KOPT-K1 (cell line): ENCODE measurements at regions not wholly inside any gene's neighbourhood (a gene's known extent, or its start where the extent isn't known, plus 50 kb on each side); places are given as distances from the start of the nearest gene placed in this dataset.

Source experiments
- H3K27ac ChIP-seq: fragments of 200-600 bp; sonication (generic); 2 replicates; pipeline ENCODE4 v1.5.1; 2016; ENCODE audit warnings: antibody characterized with exemption, mild to moderate bottlenecking, low read depth, low read length; ENCODE audit not compliant: poor library complexity, severe bottlenecking
- H3K36me3 ChIP-seq: fragments of 200-600 bp; sonication (generic); 2 replicates; pipeline ENCODE4 v1.5.1; 2017; ENCODE audit warnings: antibody characterized with exemption, mild to moderate bottlenecking, low read length, moderate library complexity; ENCODE audit not compliant: insufficient read depth
- H3K9me3 ChIP-seq: fragments of 200-600 bp; sonication (generic); 2 replicates; pipeline ENCODE4 v1.5.1; 2017; ENCODE audit warnings: antibody characterized with exemption, low read length, mild to moderate bottlenecking; ENCODE audit not compliant: insufficient read depth, poor library complexity, severe bottlenecking

- H3K36me3 ChIP-seq = no peaks in the 10 kb centered on the region
- no peaks in the 10 kb centered on the region for H3K9me3 ChIP-seq
- no peak overlapping the region for H3K27ac ChIP-seq
Observed at GRCh38 chr3:25137606-25138005, 290.5 kb upstream of the RARB start.

- no peaks in the 10 kb centered on the region for H3K36me3 ChIP-seq
- H3K27ac ChIP-seq = no peak overlapping the region
- H3K9me3 ChIP-seq = no peaks in the 10 kb centered on the region
Observed at GRCh38 chr3:25139267-25139666, 288.8 kb upstream of the RARB start.

GRCh38 chr3:25142609-25143355 is 285.3 kb upstream of the RARB start:
- no peak overlapping the region for H3K27ac ChIP-seq
- no peaks in the 10 kb centered on the region for H3K9me3 ChIP-seq
- no peaks in the 10 kb centered on the region for H3K36me3 ChIP-seq

GRCh38 chr3:25143356-25144025 is 284.6 kb upstream of the RARB start:
- Histone ChIP-seq H3K36me3 (no peaks in the 10 kb centered on the region), H3K27ac (no peak overlapping the region)

DNA sequence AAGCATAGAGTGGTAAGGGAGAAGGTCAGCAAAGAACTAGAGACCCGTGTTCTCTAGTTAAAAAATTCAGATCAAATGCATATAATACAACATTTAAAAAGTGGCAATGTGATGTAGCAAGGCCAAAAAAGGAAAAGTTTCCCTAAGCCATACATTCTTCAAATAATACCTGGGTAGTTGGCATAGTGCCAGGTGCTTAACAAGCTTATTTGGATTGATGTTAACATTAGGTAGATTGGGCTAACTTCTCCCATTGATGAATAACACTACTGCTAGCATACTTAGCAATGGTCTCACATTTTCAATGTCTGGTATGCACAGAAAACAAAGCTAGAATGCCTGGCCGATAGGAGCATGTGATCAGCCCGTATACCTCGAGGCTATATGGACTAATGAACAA is 283.6 kb upstream of the RARB start:
- H3K27ac ChIP-seq = no peak overlapping the region
- no peaks in the 10 kb centered on the region for H3K9me3 ChIP-seq
- no peaks in the 10 kb centered on the region for H3K36me3 ChIP-seq

More at GRCh38 chr3:25143356-25144025, 284.6 kb upstream of the RARB start:
- H3K9me3 ChIP-seq = no peaks in the 10 kb centered on the region

GRCh38 chr3:25145176-25145575 is 282.9 kb upstream of the RARB start:
- Histone ChIP-seq H3K27ac (no peak overlapping the region), H3K36me3 (no peaks in the 10 kb centered on the region)

GRCh38 chr3:25150199-25150598 is 277.9 kb upstream of the RARB start:
- Histone ChIP-seq H3K36me3 (no peaks in the 10 kb centered on the region), H3K9me3 (no peaks in the 10 kb centered on the region), H3K27ac (no peak overlapping the region)

More at GRCh38 chr3:25145176-25145575, 282.9 kb upstream of the RARB start:
- H3K9me3 ChIP-seq = no peaks in the 10 kb centered on the region

DNA sequence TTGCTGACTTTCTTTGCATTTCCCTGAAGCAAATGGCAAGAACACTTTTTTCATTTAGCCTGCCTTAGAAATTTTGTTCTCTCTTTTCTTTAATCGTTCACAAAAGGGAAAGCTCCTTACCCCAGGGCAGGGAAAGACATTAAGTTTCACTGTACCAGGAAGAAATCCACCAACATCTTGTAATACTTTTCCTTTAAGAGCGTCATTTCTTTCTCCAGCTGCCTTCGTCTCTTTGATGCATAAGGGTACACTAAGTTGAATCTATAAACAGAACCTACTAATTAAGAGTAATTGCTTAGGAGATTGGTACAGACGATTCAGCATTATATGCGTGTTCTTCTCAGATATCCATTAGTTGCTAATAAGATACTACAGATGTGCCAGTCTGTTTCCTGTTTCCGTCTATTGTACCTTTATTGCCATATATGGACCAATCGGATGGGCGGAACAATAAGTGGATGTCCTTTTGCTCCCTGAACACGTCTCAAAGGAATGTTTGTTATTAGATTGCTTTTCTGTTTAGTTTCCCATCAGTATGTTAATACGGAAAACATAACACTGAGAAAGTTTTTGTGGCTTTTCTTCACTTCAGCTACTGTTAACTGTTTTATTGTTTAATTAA is 276.7 kb upstream of the RARB start:
- no peaks in the 10 kb centered on the region for H3K9me3 ChIP-seq
- no peak overlapping the region for H3K27ac ChIP-seq
- H3K36me3 ChIP-seq = no peaks in the 10 kb centered on the region

DNA sequence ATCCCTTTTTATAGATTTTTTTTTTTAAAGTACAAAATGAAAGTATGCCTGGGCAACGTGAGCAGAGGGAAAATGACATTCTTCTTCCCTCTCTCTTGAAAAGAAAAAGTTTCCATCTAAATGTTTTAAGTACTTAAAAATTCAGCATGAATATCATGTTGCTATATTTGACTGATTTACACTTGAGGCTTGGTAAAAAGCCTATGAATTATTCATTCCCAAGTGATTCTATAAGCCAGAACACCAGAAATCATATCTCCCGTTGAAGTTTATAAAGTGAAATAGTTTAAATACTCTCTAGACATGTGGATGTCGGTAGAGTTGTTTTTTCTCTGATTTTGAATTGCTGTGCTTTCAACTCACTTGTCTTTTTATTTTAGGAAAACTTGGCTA is 276.2 kb upstream of the RARB start:
- no peaks in the 10 kb centered on the region for H3K9me3 ChIP-seq
- H3K36me3 ChIP-seq = no peaks in the 10 kb centered on the region
- no peak overlapping the region for H3K27ac ChIP-seq

- Histone ChIP-seq H3K9me3 (no peaks in the 10 kb centered on the region), H3K36me3 (no peaks in the 10 kb centered on the region), H3K27ac (no peak overlapping the region)
Observed at GRCh38 chr3:25153136-25153535, 274.9 kb upstream of the RARB start.

- H3K36me3 ChIP-seq = no peaks in the 10 kb centered on the region
- H3K27ac ChIP-seq = no peak overlapping the region
- H3K9me3 ChIP-seq = no peaks in the 10 kb centered on the region
Observed at GRCh38 chr3:25153561-25153960, 274.5 kb upstream of the RARB start.

GRCh38 chr3:25155652-25156471 is 272.2 kb upstream of the RARB start:
- H3K9me3 ChIP-seq = no peaks in the 10 kb centered on the region
- H3K27ac ChIP-seq = no peak overlapping the region
- H3K36me3 ChIP-seq = no peaks in the 10 kb centered on the region

- H3K27ac ChIP-seq = no peak overlapping the region
- H3K36me3 ChIP-seq = no peaks in the 10 kb centered on the region
- no peaks in the 10 kb centered on the region for H3K9me3 ChIP-seq
Observed at GRCh38 chr3:25156626-25157025, 271.4 kb upstream of the RARB start.

GRCh38 chr3:25165306-25165705 is 262.8 kb upstream of the RARB start:
- H3K9me3 ChIP-seq = no peaks in the 10 kb centered on the region
- H3K27ac ChIP-seq = no peak overlapping the region
- H3K36me3 ChIP-seq = no peaks in the 10 kb centered on the region

DNA sequence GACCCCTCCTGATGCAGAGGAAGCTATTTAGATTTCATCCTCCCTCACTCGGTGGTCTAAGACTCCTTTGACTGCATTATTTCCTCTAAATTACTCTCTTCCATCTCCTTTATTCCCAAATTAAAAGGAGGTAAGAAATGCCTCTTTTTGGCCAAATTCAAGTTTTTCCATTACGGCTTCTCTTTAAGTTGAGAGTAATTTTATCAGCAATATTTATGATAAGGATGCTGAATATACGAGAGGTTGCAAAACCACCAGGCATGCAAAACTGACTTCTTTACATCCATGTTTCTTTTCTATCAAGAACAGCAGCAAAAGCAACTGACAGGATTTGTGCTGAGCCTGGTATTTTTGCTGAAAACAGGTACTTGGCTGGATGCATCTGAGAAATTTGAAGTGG is 262.0 kb upstream of the RARB start:
- H3K27ac ChIP-seq = no peak overlapping the region
- H3K36me3 ChIP-seq = no peaks in the 10 kb centered on the region
- H3K9me3 ChIP-seq = no peaks in the 10 kb centered on the region
